ENCODE measurements at regions not wholly inside any gene's neighbourhood (a gene's known extent, or its start where the extent isn't known, plus 50 kb on each side); places are given as distances from the start of the nearest gene placed in this dataset.

DNA sequence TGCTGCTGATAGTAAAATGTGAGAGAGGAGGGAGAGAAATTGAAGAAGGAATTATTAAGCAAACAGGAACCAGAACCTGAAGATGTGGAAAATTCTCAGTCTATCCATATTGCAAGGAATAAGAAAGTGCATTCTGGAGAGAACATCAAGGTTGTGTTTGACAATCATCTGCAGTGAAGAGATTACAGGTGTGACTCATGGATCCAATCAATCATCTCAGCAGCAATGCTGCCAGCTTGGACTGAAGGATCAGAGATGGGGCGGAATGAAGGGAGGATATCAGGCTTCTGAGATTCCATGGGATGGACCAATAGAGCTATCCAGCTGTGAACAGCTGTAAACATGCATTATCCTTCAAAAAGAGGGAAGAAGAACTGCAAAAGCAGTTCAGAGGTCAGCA is 247.3 kb downstream of the LPIN1 start:
- DNase-seq (ENCODE audit: low read depth in 1 of 2, low spot score in 1 of 2) = no peak
- in situ Hi-C loops (cut with HindIII; ENCODE audit: low pct_unique_long_range_greater_than_20kb, low sequenced_read_pairs) = no loop called here
- TF ChIP-seq JUND (IDR thresholded peaks at IDR 0.05; ENCODE audit: low read depth) = no peak

DNA sequence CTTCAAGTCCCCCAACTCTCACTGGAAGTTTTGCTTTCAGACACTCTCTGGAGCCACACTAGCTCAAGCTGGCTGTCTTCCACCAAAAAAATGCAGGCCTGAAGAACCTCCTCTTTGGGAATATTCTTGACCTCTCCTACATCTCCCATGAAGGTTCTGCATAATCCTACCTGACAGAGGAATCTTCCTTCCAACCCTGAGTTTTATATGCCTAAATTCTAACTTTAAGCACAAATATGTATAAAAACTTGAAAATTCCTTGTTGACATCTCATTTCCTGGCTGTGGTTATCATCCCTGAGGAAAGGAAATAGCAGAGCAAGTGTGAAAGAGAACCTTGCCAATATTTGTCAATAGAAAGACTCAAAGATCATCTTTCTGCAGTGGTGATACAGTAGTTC is 249.0 kb downstream of the LPIN1 start:
- no peak for DNase-seq (ENCODE audit: low read depth in 1 of 2, low spot score in 1 of 2)
- TF ChIP-seq JUND (IDR thresholded peaks at IDR 0.05; ENCODE audit: low read depth) = no peak
- in situ Hi-C loops (cut with HindIII; ENCODE audit: low pct_unique_long_range_greater_than_20kb, low sequenced_read_pairs) = no loop called here

GRCh38 chr2:11996618-11997017 is 250.2 kb downstream of the LPIN1 start:
- no peak for TF ChIP-seq JUND (IDR thresholded peaks at IDR 0.05; ENCODE audit: low read depth)
- DNase-seq (ENCODE audit: low read depth in 1 of 2, low spot score in 1 of 2) = no peak
- in situ Hi-C loops (cut with HindIII; ENCODE audit: low pct_unique_long_range_greater_than_20kb, low sequenced_read_pairs) = no loop called here

- DNase-seq (ENCODE audit: low read depth in 1 of 2, low spot score in 1 of 2) = no peak
- TF ChIP-seq JUND (IDR thresholded peaks at IDR 0.05; ENCODE audit: low read depth) = no peak
- in situ Hi-C loops (cut with HindIII; ENCODE audit: low pct_unique_long_range_greater_than_20kb, low sequenced_read_pairs) = no loop called here
These were observed 250.7 kb downstream of the LPIN1 start for GRCh38 chr2:11997142-11997541.

DNA sequence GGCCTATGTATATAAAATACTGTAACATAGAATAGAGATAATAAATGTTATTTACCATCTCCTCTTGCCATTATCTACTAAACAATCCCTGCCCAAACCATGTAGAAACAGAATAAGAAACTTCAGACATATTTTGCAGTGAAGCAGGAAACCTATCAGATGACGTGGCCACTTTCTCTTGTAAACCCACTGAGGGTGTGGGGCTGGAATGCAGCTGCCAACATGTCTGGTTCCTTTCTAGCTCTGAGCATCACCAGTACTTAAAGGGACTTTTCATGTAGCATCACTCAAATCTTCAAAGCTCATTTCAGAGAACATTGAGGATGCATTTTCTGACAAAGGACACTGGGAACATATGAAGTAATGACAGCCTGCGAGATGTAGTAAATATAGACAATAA is 251.8 kb downstream of the LPIN1 start:
- in situ Hi-C loops (cut with HindIII; ENCODE audit: low pct_unique_long_range_greater_than_20kb, low sequenced_read_pairs) = no loop called here
- no peak for DNase-seq (ENCODE audit: low read depth in 1 of 2, low spot score in 1 of 2)
- no peak for TF ChIP-seq JUND (IDR thresholded peaks at IDR 0.05; ENCODE audit: low read depth)

DNA sequence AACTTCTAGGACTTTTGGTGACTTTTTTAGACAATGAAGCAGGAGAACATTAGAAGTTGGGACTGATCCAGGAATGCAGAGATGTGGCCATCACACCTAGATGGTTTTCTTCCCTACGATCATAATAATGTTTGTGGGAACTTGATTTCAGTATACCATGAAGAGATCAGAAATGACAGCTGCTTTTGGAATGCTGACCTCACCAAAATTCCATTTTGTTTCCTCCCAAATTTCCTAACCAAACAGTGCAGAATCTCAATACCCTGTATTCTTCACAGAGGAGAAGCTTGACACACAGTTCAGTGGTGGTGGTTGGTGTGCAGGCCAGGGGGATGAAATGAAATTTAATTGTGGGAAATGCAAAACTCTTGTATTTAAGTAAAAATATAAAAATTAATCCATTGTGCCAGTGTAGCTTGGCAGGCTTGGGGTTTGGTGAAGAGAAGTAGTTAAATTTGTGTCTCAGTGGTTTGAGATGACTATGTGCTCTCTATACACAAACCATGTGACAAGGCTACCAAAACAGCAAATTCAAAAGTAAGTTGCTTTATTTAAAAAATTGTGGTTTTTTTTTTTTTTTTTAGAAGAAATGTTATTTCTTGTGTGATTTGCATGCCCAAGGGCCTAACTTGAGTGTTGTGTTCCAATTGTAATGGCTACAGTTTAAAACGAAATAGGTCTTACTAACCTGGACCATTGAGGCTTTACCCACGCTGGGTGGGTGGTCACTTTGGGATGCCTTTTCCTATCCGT is 252.4 kb downstream of the LPIN1 start:
- in situ Hi-C loops (cut with HindIII; ENCODE audit: low pct_unique_long_range_greater_than_20kb, low sequenced_read_pairs) = no loop called here
- TF ChIP-seq JUND (IDR thresholded peaks at IDR 0.05; ENCODE audit: low read depth) = no peak
- DNase-seq (ENCODE audit: low read depth in 1 of 2, low spot score in 1 of 2) = no peak

GRCh38 chr2:12001621-12002020 is 255.2 kb downstream of the LPIN1 start:
- in situ Hi-C loops (cut with HindIII; ENCODE audit: low pct_unique_long_range_greater_than_20kb, low sequenced_read_pairs) = no loop called here
- TF ChIP-seq JUND (IDR thresholded peaks at IDR 0.05; ENCODE audit: low read depth) = no peak
- DNase-seq (ENCODE audit: low read depth in 1 of 2, low spot score in 1 of 2) = no peak

GRCh38 chr2:12002215-12002614 is 255.8 kb downstream of the LPIN1 start:
- TF ChIP-seq JUND (IDR thresholded peaks at IDR 0.05; ENCODE audit: low read depth) = no peak
- in situ Hi-C loops (cut with HindIII; ENCODE audit: low pct_unique_long_range_greater_than_20kb, low sequenced_read_pairs) = no loop called here
- no peak for DNase-seq (ENCODE audit: low read depth in 1 of 2, low spot score in 1 of 2)

DNA sequence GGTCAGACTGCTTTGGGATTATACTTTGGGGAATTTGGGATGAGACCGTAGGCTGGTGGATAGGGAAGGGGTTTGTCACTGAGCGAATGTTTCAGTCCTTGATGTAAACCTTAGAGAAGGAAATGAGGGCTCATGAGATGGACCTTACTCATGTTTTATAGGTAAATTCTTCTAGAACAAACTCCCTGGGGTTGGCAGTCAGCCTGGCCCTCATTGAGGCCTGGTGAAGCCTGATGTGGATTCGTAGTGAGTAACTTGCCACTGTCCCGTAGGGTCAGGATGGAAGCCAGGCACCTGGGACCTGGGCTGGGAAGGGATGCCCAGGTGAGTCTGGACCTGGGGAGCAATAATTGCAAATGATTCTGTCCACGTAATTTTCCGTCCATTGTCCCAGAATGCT is 258.3 kb downstream of the LPIN1 start:
- DNase-seq (ENCODE audit: low read depth in 1 of 2, low spot score in 1 of 2) = no peak

DNA sequence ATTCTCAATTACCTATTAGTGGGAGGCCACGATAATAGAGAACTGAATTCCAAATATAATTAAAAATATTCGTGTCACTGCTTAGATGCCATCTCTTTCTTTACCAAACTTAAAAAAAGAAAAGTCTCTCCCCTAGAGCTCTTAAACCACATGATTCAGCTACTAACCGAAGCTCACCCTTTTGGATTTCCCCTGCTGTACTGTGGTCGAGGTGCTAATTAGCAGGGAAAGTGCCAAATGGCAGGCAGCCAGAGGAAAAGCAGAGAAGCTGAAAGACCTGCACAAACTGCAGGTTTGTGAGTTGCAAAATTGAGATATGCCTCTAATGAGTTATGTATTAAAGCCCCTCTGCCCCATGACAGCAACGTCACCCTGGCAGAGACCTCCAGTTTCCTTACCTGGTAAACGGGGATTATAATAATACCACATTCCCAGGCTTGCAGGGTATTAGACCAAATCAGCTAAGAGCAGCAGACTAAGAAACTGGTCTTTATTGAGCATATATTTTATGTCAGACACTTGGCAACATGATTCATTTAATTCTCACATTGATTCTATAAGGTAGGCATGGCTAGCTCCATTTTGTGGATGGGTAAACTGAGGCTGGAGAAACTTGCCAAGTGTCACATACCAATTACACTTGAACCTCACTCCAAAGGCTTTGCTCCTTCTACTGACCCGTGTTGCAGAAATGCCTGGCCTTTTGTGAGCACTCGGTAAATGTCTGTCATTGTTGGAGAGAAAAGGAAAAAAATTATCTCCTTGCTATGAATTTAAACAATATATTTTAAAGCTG is 259.7 kb downstream of the LPIN1 start:
- in situ Hi-C loops (cut with HindIII; ENCODE audit: low pct_unique_long_range_greater_than_20kb, low sequenced_read_pairs) = no loop called here
- DNase-seq (ENCODE audit: low read depth in 1 of 2, low spot score in 1 of 2) = no peak
- TF ChIP-seq JUND (IDR thresholded peaks at IDR 0.05; ENCODE audit: low read depth) = no peak

More for the DNA sequence above, 258.3 kb downstream of the LPIN1 start:
- in situ Hi-C loops (cut with HindIII; ENCODE audit: low pct_unique_long_range_greater_than_20kb, low sequenced_read_pairs) = no loop called here
- no peak for TF ChIP-seq JUND (IDR thresholded peaks at IDR 0.05; ENCODE audit: low read depth)

GRCh38 chr2:12006850-12007249 is 260.4 kb downstream of the LPIN1 start:
- TF ChIP-seq JUND (IDR thresholded peaks at IDR 0.05; ENCODE audit: low read depth) = no peak
- in situ Hi-C loops (cut with HindIII; ENCODE audit: low pct_unique_long_range_greater_than_20kb, low sequenced_read_pairs) = no loop called here
- no peak for DNase-seq (ENCODE audit: low read depth in 1 of 2, low spot score in 1 of 2)

DNA sequence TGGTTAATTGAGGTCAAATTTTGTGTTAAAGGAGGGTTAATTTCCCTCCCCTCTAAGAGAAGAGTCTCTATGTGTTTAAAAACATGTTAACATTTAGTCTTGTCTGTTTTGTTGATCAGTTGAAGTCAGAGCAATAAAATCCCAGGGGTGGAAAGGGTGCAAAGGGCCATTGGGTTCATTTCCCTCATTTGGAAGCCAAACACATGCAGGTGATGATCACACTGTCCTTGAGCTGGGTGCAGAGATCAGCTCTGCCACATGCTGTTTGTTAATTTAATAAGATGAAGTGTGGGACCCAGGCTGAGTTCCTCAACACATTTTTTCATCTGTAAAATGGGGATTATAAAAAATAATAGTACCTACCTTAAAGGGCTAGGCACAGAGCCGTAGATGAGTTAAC is 260.9 kb downstream of the LPIN1 start:
- in situ Hi-C loops (cut with HindIII; ENCODE audit: low pct_unique_long_range_greater_than_20kb, low sequenced_read_pairs) = no loop called here
- TF ChIP-seq JUND (IDR thresholded peaks at IDR 0.05; ENCODE audit: low read depth) = no peak
- no peak for DNase-seq (ENCODE audit: low read depth in 1 of 2, low spot score in 1 of 2)

- TF ChIP-seq JUND (IDR thresholded peaks at IDR 0.05; ENCODE audit: low read depth) = no peak
- in situ Hi-C loops (cut with HindIII; ENCODE audit: low pct_unique_long_range_greater_than_20kb, low sequenced_read_pairs) = no loop called here
- no peak for DNase-seq (ENCODE audit: low read depth in 1 of 2, low spot score in 1 of 2)
These were observed 262.1 kb downstream of the LPIN1 start for GRCh38 chr2:12008425-12009061.
